IMR-90 (cell line): ENCODE measurements at regions not wholly inside any gene's neighbourhood (a gene's known extent, or its start where the extent isn't known, plus 50 kb on each side); places are given as distances from the start of the nearest gene placed in this dataset.

Experiments used
- ATAC-seq: fragments of 200-7000 bp; cut with Tn5 transposase; 2 replicates; pipeline ENCODE4 v1.9.1; 2020; ENCODE audit warnings: low read depth, mild to moderate bottlenecking, moderate library complexity
- BruUV-seq: library from RNA; stranded (reverse); fragments of 400-500 nt; replicated peaks from 2 replicates; lab custom pipeline; 2021; lab: Mats Ljungman, UMichigan
- CTCF ChIA-PET: fragments of 300-600 bp; formaldehyde crosslinking; extraction: SDS; loops from one replicate; lab custom pipeline; 2021; ENCODE audit warnings: antibody characterized with exemption; lab: Yijun Ruan, JAX
- POLR2A ChIA-PET: fragments of 300-600 bp; sonication (Branson Sonifier 250); formaldehyde crosslinking; loops from one replicate; lab custom pipeline; 2022; ENCODE audit warnings: antibody characterized with exemption; ENCODE audit not compliant: unreplicated experiment; lab: Charles Lee
- DNase-seq: peaks from one replicate; pipeline ENCODE4 v3.0.0; 2013
- H2AFZ ChIP-seq: replicated peaks from 2 replicates; pipeline ENCODE3; 2013; ENCODE audit warnings: low read length, mild to moderate bottlenecking; ENCODE audit not compliant: poor library complexity
- H2AK5ac ChIP-seq: 2 replicates; pipeline ENCODE4 v1.6.1; 2013; ENCODE audit warnings: low read depth, low read length, inconsistent platforms
- H2AK9ac ChIP-seq: replicated peaks from 2 replicates; pipeline ENCODE3; 2013; ENCODE audit warnings: mild to moderate bottlenecking, low read depth, low read length, moderate library complexity; ENCODE audit not compliant: poor library complexity
- H2BK120ac ChIP-seq: 2 replicates; pipeline ENCODE4 v1.6.1; 2013; ENCODE audit warnings: low read depth, low read length, inconsistent platforms
- H2BK15ac ChIP-seq: 3 replicates; pipeline ENCODE4 v1.6.1; 2013; ENCODE audit warnings: low read depth, low read length, inconsistent platforms
- H2BK20ac ChIP-seq: 2 replicates; pipeline ENCODE4 v1.6.1; 2013; ENCODE audit warnings: low read depth, mild to moderate bottlenecking, inconsistent platforms, low read length, moderate library complexity
- H2BK5ac ChIP-seq: 2 replicates; pipeline ENCODE4 v1.6.1; 2013; ENCODE audit warnings: mild to moderate bottlenecking, low read depth, low read length, inconsistent platforms; ENCODE audit not compliant: poor library complexity, severe bottlenecking
- H3K14ac ChIP-seq: replicated peaks from 2 replicates; pipeline ENCODE4 v1.6.1; 2013; ENCODE audit warnings: low read depth, low read length, inconsistent platforms
- H3K18ac ChIP-seq: 2 replicates; pipeline ENCODE4 v1.6.1; 2013; ENCODE audit warnings: low read depth, low read length, control low read depth
- H3K23ac ChIP-seq: 2 replicates; pipeline ENCODE4 v1.6.1; 2013; ENCODE audit warnings: low read depth, low read length, inconsistent platforms
- H3K27ac ChIP-seq: 2 replicates; pipeline ENCODE4 v1.5.1; 2013; ENCODE audit warnings: mild to moderate bottlenecking, control low read depth, low read length; ENCODE audit not compliant: insufficient read depth
- H3K27me3 ChIP-seq: 2 replicates; pipeline ENCODE4 v1.6.1; 2013; ENCODE audit warnings: low read length; ENCODE audit not compliant: control insufficient read depth, insufficient read depth
- H3K36me3 ChIP-seq: 2 replicates; pipeline ENCODE4 v1.6.1; 2013; ENCODE audit warnings: low read length, mixed read lengths; ENCODE audit not compliant: control insufficient read depth, insufficient read depth
- H3K4ac ChIP-seq: 2 replicates; pipeline ENCODE4 v1.6.1; 2013; ENCODE audit warnings: low read depth, low read length, inconsistent platforms
- H3K4me1 ChIP-seq: 2 replicates; pipeline ENCODE4 v1.6.1; 2013; ENCODE audit warnings: low read length, mixed read lengths; ENCODE audit not compliant: control insufficient read depth, insufficient read depth
- H3K4me2 ChIP-seq: 2 replicates; pipeline ENCODE4 v1.6.1; 2013; ENCODE audit warnings: low read depth, mild to moderate bottlenecking, control low read depth, low read length, moderate library complexity
- H3K4me3 ChIP-seq: 2 replicates; pipeline ENCODE4 v1.5.1; 2013; ENCODE audit warnings: low read depth, mild to moderate bottlenecking, control low read depth, low read length, moderate library complexity; ENCODE audit not compliant: insufficient read depth
- H3K56ac ChIP-seq: 2 replicates; pipeline ENCODE4 v1.6.1; 2013; ENCODE audit warnings: low read length, inconsistent platforms; ENCODE audit not compliant: insufficient read depth; ENCODE audit errors: extremely low read depth
- H3K79me1 ChIP-seq, 2 experiments: 2 replicates each; pipeline ENCODE4 v1.6.1; 2013; ENCODE audit warnings: low read length in 2 of 2, inconsistent platforms in 1 of 2, low read depth in 1 of 2
- H3K9ac ChIP-seq: 2 replicates; pipeline ENCODE4 v1.6.1; 2013; ENCODE audit warnings: low read depth, low read length, control low read depth
- H3K9me1 ChIP-seq: 2 replicates; pipeline ENCODE4 v1.6.1; 2013; ENCODE audit warnings: low read length, inconsistent platforms; ENCODE audit not compliant: insufficient read depth
- H3K9me3 ChIP-seq: 2 replicates; pipeline ENCODE4 v1.6.1; 2013; ENCODE audit warnings: low read length; ENCODE audit not compliant: control insufficient read depth, insufficient read depth
- H4K20me1 ChIP-seq: 2 replicates; pipeline ENCODE4 v1.6.1; 2013; ENCODE audit warnings: low read length, inconsistent platforms; ENCODE audit not compliant: insufficient read depth
- H4K5ac ChIP-seq: 2 replicates; pipeline ENCODE4 v1.6.1; 2013; ENCODE audit warnings: mild to moderate bottlenecking, low read depth, low read length, control low read depth
- H4K8ac ChIP-seq, 2 experiments: 2 replicates each; pipeline ENCODE4 v1.6.1; 2013; ENCODE audit warnings: low read depth in 2 of 2, low read length in 2 of 2, control low read depth in 1 of 2, inconsistent platforms in 1 of 2
- H4K91ac ChIP-seq: 2 replicates; pipeline ENCODE4 v1.6.1; 2013; ENCODE audit warnings: low read depth, low read length, inconsistent platforms; ENCODE audit not compliant: insufficient read depth
- BHLHE40 ChIP-seq: fragments of 150-350 bp; IDR thresholded peaks from 2 replicates; pipeline ENCODE4 v1.6.1; 2016; ENCODE audit warnings: mild to moderate bottlenecking, low read depth, low read length
- CEBPB ChIP-seq: IDR thresholded peaks from 2 replicates; pipeline ENCODE4 v1.6.1; 2012; ENCODE audit warnings: low read depth, low read length, improper control_type of control experiment
- CHD1 ChIP-seq: IDR thresholded peaks from 2 replicates; pipeline ENCODE4 v1.6.1; 2012; ENCODE audit warnings: low read depth, low read length, improper control_type of control experiment
- CTCF ChIP-seq: conservative IDR thresholded peaks from 2 replicates; pipeline ENCODE4 v1.5.1; 2012; ENCODE audit warnings: mild to moderate bottlenecking, low read depth, low read length, improper control_type of control experiment
- FOS ChIP-seq: fragments of 150-350 bp; IDR thresholded peaks from 2 replicates; pipeline ENCODE4 v1.6.1; 2016; ENCODE audit warnings: low read depth, low read length
- MAFK ChIP-seq: IDR thresholded peaks from 2 replicates; pipeline ENCODE4 v1.6.1; 2012; ENCODE audit warnings: low read depth, low read length, improper control_type of control experiment
- MAZ ChIP-seq: IDR thresholded peaks from 2 replicates; pipeline ENCODE4 v1.6.1; 2012; ENCODE audit warnings: low read depth, mild to moderate bottlenecking, low read length, improper control_type of control experiment, moderate library complexity, borderline replicate concordance
- MXI1 ChIP-seq: IDR thresholded peaks from 2 replicates; pipeline ENCODE4 v1.6.1; 2012; ENCODE audit warnings: low read depth, mild to moderate bottlenecking, low read length, moderate library complexity, borderline replicate concordance
- NFE2L2 ChIP-seq: fragments of 150-350 bp; IDR thresholded peaks from 2 replicates; pipeline ENCODE4 v1.6.1; 2016; ENCODE audit warnings: low read depth, mild to moderate bottlenecking, low read length
- POLR2A ChIP-seq: IDR thresholded peaks from 2 replicates; pipeline ENCODE4 v1.6.1; 2012; ENCODE audit warnings: mild to moderate bottlenecking, low read depth, low read length
- RAD21 ChIP-seq: IDR thresholded peaks from 2 replicates; pipeline ENCODE4 v1.6.1; 2012; ENCODE audit warnings: low read length, improper control_type of control experiment
- RCOR1 ChIP-seq: IDR thresholded peaks from 2 replicates; pipeline ENCODE4 v1.6.1; 2012; ENCODE audit warnings: mild to moderate bottlenecking, low read length, improper control_type of control experiment; ENCODE audit not compliant: insufficient replicate concordance
- RFX5 ChIP-seq: IDR thresholded peaks from 2 replicates; pipeline ENCODE4 v1.8.0; 2012; ENCODE audit warnings: low read depth, mild to moderate bottlenecking, low read length, moderate library complexity
- SMC3 ChIP-seq: fragments of 150-350 bp; IDR thresholded peaks from 2 replicates; pipeline ENCODE4 v1.6.1; 2016; ENCODE audit warnings: low read depth, mild to moderate bottlenecking, antibody characterized with exemption, low read length, moderate library complexity
- USF2 ChIP-seq: fragments of 150-350 bp; IDR thresholded peaks from 2 replicates; pipeline ENCODE4 v1.6.1; 2017; ENCODE audit warnings: mild to moderate bottlenecking, antibody characterized with exemption, low read length, low read depth
- WGBS, 2 experiments: methylation state at CpG; one replicate each; pipeline versions ENCODE4 v1.1.5 to v1.1.7; 2013; ENCODE audit warnings: missing lambda C conversion rate in 2 of 2; ENCODE audit not compliant: insufficient read length in 1 of 2; ENCODE audit errors: extremely low coverage in 2 of 2; 5-methylcytosine and 5-hydroxymethylcytosine counted together
- dilution Hi-C: fragments of 300-500 bp; cut with HindIII; formaldehyde crosslinking; loops from one replicate; pipeline ENCODE4 v1.14.3; 2018; ENCODE audit warnings: low sequenced_read_pairs; ENCODE audit not compliant: unreplicated experiment
- in situ Hi-C: fragments of 300-500 bp; cut with MboI; formaldehyde crosslinking; loops from 3 replicates; pipeline ENCODE4 v1.14.3; 2019; ENCODE audit warnings: low sequenced_read_pairs, inconsistent platforms, mixed read lengths
- intact Hi-C: fragments of 100-400 bp; cut with micrococcal nuclease; formaldehyde crosslinking; loops from 2 replicates; pipeline ENCODE4 v1.10.0; 2022

- peak overlapping the region; percentile 25 for H4K91ac ChIP-seq
- ATAC-seq: no peak
- no CpG with 5 or more reads among the region's 3 CpGs for WGBS, 2 experiments
- H3K4me1 ChIP-seq: peaks cover 7% of the 10 kb centered on the region
- H4K8ac ChIP-seq: no peak overlapping the region
- H2AK5ac ChIP-seq: peak overlapping the region; percentile 93
- H3K23ac ChIP-seq: 0 out of 2 replicates have a peak overlapping the region, but pooled peaks have one; percentile 1
- peaks cover 4% of the 10 kb centered on the region; the same call in 1 of the 2 replicates for H3K9me3 ChIP-seq
- H2BK120ac ChIP-seq: peak overlapping the region; percentile 89
- H2AFZ ChIP-seq: no peak overlapping the region
- peak overlapping the region; percentile 47; the same call in 1 of the 2 replicates for H3K14ac ChIP-seq
- ChIA-PET CTCF (no interaction called here), POLR2A (no interaction called here)
- no peak overlapping the region for H3K27ac ChIP-seq
- no peak for DNase-seq
- H3K4me3 ChIP-seq: no peak overlapping the region
- TF ChIP-seq CHD1: no peak
- TF ChIP-seq BHLHE40: no peak
- TF ChIP-seq RAD21: no peak
- TF ChIP-seq POLR2A: no peak
- TF ChIP-seq MAFK: no peak
- no peak for TF ChIP-seq CEBPB
- no peak for TF ChIP-seq CTCF
- no peak for TF ChIP-seq NFE2L2
- TF ChIP-seq USF2: no peak
- TF ChIP-seq RFX5: no peak
- no peak for TF ChIP-seq SMC3
- no peak for TF ChIP-seq MAZ
- no peak for TF ChIP-seq RCOR1
- TF ChIP-seq FOS: no peak
- TF ChIP-seq MXI1: no peak
- dilution Hi-C loops (no loop called here), intact Hi-C loops (no loop called here), in situ Hi-C loops (no loop called here)
- H2AK9ac ChIP-seq: peak overlapping the region; percentile 33
- no peak overlapping the region for H3K56ac ChIP-seq
- H4K20me1 ChIP-seq: no peaks in the 10 kb centered on the region
- H3K4me2 ChIP-seq: no peak overlapping the region
- H3K27me3 ChIP-seq: no peaks in the 10 kb centered on the region
- no peaks in the 10 kb centered on the region for H3K36me3 ChIP-seq
- peak overlapping the region; percentile 69; the same call in 2 of the 3 replicates for H2BK15ac ChIP-seq
- no TSS peak for BruUV-seq
- peak overlapping the region; percentile 84 for H3K18ac ChIP-seq
- 0 out of 2 replicates have a peak, but pooled peaks cover 3% of the 10 kb centered on the region for H3K9me1 ChIP-seq
- peak overlapping the region; percentile 58 for H2BK20ac ChIP-seq
- no peaks in the 10 kb centered on the region for H3K79me1 ChIP-seq
- H3K9ac ChIP-seq: no peak overlapping the region
- H2BK5ac ChIP-seq: peak overlapping the region; percentile 10
- peak overlapping the region; percentile 57 for H3K4ac ChIP-seq
- peak overlapping the region; percentile 71; the same call in 1 of the 2 replicates for H4K5ac ChIP-seq
Measured at GRCh38 chr1:96387785-96388184, 333.8 kb upstream of the PTBP2 start.
